GM06990 (cell line): ENCODE measurements at regions not wholly inside any gene's neighbourhood (a gene's known extent, or its start where the extent isn't known, plus 50 kb on each side); places are given as distances from the start of the nearest gene placed in this dataset.

Experiments used
- DNase-seq: peaks from one replicate; pipeline ENCODE4 v3.0.0-alpha.2; 2011; ENCODE audit not compliant: insufficient read length; ENCODE audit errors: extremely low read depth
- H3K27me3 ChIP-seq: replicated peaks from 2 replicates; pipeline ENCODE4 v1.6.0; 2011; ENCODE audit warnings: low read length; ENCODE audit not compliant: control insufficient read depth, insufficient read depth
- H3K36me3 ChIP-seq: 2 replicates; pipeline ENCODE4 v1.5.1; 2011; ENCODE audit warnings: low read length; ENCODE audit not compliant: control insufficient read depth, insufficient read depth
- H3K4me3 ChIP-seq: replicated peaks from 2 replicates; pipeline ENCODE4 v1.5.1; 2011; ENCODE audit warnings: low read depth, mild to moderate bottlenecking, control low read depth, low read length
- TF ChIP-seq, protein P1 (sequence below): IDR thresholded peaks from 2 replicates; pipeline ENCODE4 v1.5.1; 2011; ENCODE audit warnings: low read length, control low read depth, mild to moderate bottlenecking, inconsistent platforms; ENCODE audit not compliant: insufficient read depth, poor library complexity, severe bottlenecking

DNA sequence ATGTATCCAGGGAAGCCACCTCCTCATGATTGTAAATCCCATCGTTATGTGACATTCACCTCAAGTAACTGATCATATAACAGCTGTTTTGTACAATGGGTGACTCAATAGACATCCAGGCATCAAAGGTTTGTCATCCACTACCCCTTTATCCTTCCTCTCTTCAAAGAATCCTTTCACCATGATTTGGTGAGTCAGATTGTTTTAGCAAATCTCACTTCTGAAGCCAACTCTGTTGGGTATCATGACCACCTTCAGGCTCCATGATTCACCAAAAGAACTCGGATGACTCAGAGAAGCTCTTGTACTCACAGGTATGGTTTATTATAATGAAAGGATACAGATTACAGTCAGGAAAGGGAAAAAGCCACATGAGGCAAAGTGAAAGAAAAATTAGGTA is 132.1 kb downstream of the PWWP3B start:
- H3K4me3 ChIP-seq: no peak overlapping the region
- TF ChIP-seq, protein P1, sequence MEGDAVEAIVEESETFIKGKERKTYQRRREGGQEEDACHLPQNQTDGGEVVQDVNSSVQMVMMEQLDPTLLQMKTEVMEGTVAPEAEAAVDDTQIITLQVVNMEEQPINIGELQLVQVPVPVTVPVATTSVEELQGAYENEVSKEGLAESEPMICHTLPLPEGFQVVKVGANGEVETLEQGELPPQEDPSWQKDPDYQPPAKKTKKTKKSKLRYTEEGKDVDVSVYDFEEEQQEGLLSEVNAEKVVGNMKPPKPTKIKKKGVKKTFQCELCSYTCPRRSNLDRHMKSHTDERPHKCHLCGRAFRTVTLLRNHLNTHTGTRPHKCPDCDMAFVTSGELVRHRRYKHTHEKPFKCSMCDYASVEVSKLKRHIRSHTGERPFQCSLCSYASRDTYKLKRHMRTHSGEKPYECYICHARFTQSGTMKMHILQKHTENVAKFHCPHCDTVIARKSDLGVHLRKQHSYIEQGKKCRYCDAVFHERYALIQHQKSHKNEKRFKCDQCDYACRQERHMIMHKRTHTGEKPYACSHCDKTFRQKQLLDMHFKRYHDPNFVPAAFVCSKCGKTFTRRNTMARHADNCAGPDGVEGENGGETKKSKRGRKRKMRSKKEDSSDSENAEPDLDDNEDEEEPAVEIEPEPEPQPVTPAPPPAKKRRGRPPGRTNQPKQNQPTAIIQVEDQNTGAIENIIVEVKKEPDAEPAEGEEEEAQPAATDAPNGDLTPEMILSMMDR: no peak
- DNase-seq: no peak
- no peaks in the 10 kb centered on the region for H3K27me3 ChIP-seq
- H3K36me3 ChIP-seq: no peaks in the 10 kb centered on the region

DNA sequence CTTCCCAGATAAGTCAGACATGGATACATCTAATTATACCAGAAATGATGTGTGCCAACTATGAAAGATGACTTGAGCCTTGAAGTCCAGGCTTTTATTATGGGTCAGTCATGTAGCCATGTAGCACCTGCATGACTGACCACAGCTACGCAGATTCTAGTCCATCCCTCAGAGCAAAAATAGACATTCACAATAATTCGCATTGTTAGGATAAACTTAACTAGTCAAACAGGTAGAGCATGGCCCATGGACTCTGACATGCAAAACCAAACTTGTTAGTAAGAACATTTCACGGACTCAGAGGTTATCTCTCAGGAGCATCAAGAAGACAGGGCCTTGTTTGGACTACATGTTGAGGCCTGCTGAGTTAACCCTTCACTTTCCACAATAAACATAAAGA is 132.6 kb downstream of the PWWP3B start:
- Histone ChIP-seq H3K4me3 (no peak overlapping the region), H3K36me3 (no peaks in the 10 kb centered on the region), H3K27me3 (no peaks in the 10 kb centered on the region)
- DNase-seq: no peak
- TF ChIP-seq, protein P1: no peak

DNA sequence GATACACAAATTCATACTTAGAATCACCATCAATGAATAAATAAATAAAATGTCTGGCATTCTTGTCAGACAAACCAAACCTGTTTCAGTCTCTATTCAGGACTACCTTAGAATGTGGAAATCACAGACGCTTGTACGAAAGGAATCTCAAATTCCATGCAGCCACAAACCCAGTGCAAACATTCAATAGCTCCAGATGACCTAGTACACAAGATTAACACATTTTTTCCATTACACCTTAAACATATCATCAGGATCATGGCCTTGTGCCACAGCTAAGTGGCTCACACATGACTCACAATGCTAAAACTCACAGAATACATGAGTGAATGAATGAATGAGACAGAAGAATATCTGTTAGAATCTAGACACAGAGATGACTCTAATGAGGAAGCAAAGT is 134.2 kb downstream of the PWWP3B start:
- Histone ChIP-seq H3K4me3 (no peak overlapping the region), H3K27me3 (no peaks in the 10 kb centered on the region)
- no peak for DNase-seq

DNA sequence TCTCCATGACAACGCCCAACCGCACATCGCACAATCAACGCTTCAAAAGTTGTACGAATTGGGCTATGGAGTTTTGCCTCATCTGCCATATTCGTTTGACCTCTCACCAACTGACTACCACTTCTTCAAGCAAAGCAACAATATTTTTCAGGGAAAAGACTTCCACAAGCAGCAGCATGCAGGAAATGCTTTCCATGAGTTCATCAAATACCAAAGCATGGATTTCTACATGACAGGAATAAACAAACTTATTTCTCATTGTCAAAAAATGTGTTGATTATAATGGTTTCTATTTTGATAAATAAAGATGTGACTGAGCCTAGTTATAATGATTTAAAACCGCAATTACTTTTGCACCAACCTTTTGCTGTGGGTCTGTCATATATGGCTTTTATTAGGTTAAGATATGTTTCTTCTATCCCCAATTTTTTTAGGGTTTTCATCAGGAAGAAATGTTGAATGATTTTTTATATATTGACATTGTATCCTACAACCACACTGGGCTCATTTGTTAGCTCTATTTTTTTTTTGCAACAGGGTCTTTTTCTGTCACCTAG is 138.4 kb downstream of the PWWP3B start:
- TF ChIP-seq, protein P1: no peak
- H3K27me3 ChIP-seq: no peaks in the 10 kb centered on the region
- H3K36me3 ChIP-seq: no peaks in the 10 kb centered on the region
- no peak for DNase-seq
- no peak overlapping the region for H3K4me3 ChIP-seq

More for the DNA sequence above, 134.2 kb downstream of the PWWP3B start:
- TF ChIP-seq, protein P1: no peak
- no peaks in the 10 kb centered on the region for H3K36me3 ChIP-seq

DNA sequence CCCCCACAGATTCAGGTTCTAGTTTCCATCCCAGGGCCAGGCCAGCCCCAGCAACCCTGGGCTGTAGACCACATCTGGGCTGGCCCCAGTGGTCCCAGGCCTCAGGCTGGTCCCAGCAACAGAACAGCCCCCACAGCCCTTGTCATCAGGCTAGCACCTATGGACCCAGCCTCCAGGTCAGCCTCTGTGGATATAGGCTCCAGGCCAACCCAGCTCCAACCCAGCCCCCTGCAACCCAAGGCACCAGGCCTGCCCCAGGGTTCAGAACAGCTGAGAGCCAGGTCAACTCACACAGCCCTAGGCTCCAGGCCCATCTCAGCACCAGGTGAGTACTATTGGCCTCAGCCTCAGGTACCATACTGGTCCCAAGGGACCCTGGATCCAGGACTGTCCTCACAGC is 155.3 kb downstream of the PWWP3B start:
- Histone ChIP-seq H3K27me3 (no peaks in the 10 kb centered on the region), H3K4me3 (no peak overlapping the region), H3K36me3 (no peaks in the 10 kb centered on the region)
- DNase-seq: no peak
- TF ChIP-seq, protein P1: no peak

DNA sequence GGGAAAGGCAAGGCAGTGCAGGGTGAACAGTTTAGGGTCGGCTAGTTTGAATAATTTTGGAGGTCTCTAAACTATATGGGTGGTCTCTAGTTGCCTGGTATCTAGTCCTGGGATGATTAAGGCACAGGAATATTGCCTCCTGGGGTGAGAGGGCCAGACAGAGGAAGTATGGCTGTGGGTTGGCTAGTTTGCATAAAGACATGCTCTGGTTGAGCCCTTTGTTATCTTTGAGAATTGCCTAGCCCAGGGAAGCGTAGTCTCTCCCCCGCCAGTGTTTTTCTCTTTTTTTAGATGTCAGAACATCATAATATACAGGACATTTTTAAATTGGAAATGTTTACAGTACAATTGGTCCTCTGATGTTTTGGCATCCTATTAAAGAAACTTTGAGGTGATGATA is 163.5 kb downstream of the PWWP3B start:
- DNase-seq: no peak
- no peaks in the 10 kb centered on the region for H3K36me3 ChIP-seq
- no peaks in the 10 kb centered on the region for H3K27me3 ChIP-seq
- H3K4me3 ChIP-seq: no peak overlapping the region
- TF ChIP-seq, protein P1: no peak
